ENCODE measurements at regions not wholly inside any gene's neighbourhood (a gene's known extent, or its start where the extent isn't known, plus 50 kb on each side); places are given as distances from the start of the nearest gene placed in this dataset.

GRCh38 chr9:107708791-107709190, 219.2 kb upstream of the KLF4 start:
- intact Hi-C loops (cut with micrococcal nuclease) = no loop called here

- intact Hi-C loops (cut with micrococcal nuclease) = no loop called here
Observed at GRCh38 chr9:107707915-107708441, 218.4 kb upstream of the KLF4 start.

- intact Hi-C loops (cut with micrococcal nuclease) = no loop called here
Observed at GRCh38 chr9:107707428-107707837, 217.9 kb upstream of the KLF4 start.

GRCh38 chr9:107706701-107707427, 217.3 kb upstream of the KLF4 start:
- intact Hi-C loops (cut with micrococcal nuclease) = no loop called here

GRCh38 chr9:107705521-107705920, 216.0 kb upstream of the KLF4 start:
- intact Hi-C loops (cut with micrococcal nuclease) = no loop called here

GRCh38 chr9:107704774-107705173, 215.2 kb upstream of the KLF4 start:
- intact Hi-C loops (cut with micrococcal nuclease) = no loop called here

- intact Hi-C loops (cut with micrococcal nuclease) = no loop called here
Observed at GRCh38 chr9:107703651-107704050, 214.1 kb upstream of the KLF4 start.

GRCh38 chr9:107700847-107701246, 211.3 kb upstream of the KLF4 start:
- intact Hi-C loops (cut with micrococcal nuclease) = no loop called here

- intact Hi-C loops (cut with micrococcal nuclease) = no loop called here
Observed at GRCh38 chr9:107699231-107699630, 209.7 kb upstream of the KLF4 start.

GRCh38 chr9:107698779-107699178, 209.2 kb upstream of the KLF4 start:
- intact Hi-C loops (cut with micrococcal nuclease) = no loop called here

GRCh38 chr9:107696302-107696701, 206.7 kb upstream of the KLF4 start:
- intact Hi-C loops (cut with micrococcal nuclease) = no loop called here

- intact Hi-C loops (cut with micrococcal nuclease) = no loop called here
Observed at GRCh38 chr9:107694390-107694789, 204.8 kb upstream of the KLF4 start.

- intact Hi-C loops (cut with micrococcal nuclease) = no loop called here
Observed at GRCh38 chr9:107693625-107694326, 204.2 kb upstream of the KLF4 start.

- intact Hi-C loops (cut with micrococcal nuclease) = no loop called here
Observed at GRCh38 chr9:107691664-107692063, 202.1 kb upstream of the KLF4 start.

- intact Hi-C loops (cut with micrococcal nuclease) = no loop called here
Observed at GRCh38 chr9:107690021-107690420, 200.5 kb upstream of the KLF4 start.

GRCh38 chr9:107688728-107689127, 199.2 kb upstream of the KLF4 start:
- intact Hi-C loops (cut with micrococcal nuclease) = no loop called here

- intact Hi-C loops (cut with micrococcal nuclease) = no loop called here
Observed at GRCh38 chr9:107685901-107686300, 196.3 kb upstream of the KLF4 start.

GRCh38 chr9:107685376-107685775, 195.8 kb upstream of the KLF4 start:
- intact Hi-C loops (cut with micrococcal nuclease) = no loop called here

- intact Hi-C loops (cut with micrococcal nuclease) = no loop called here
Observed at GRCh38 chr9:107684224-107684623, 194.7 kb upstream of the KLF4 start.

- intact Hi-C loops (cut with micrococcal nuclease) = no loop called here
Observed at GRCh38 chr9:107683566-107683965, 194.0 kb upstream of the KLF4 start.

GRCh38 chr9:107681988-107682387, 192.4 kb upstream of the KLF4 start:
- intact Hi-C loops (cut with micrococcal nuclease) = no loop called here

GRCh38 chr9:107675351-107676259, 186.0 kb upstream of the KLF4 start:
- intact Hi-C loops (cut with micrococcal nuclease) = no loop called here

All from T-helper 2 cell treated with Interferon-gamma antibody and Interleukin-4, amounts not matched to agents 100 ng/mL and 5 ng/mL, for 36 hours (primary cell).